Fibroblast of pulmonary artery (primary cell): ENCODE measurements at regions not wholly inside any gene's neighbourhood (a gene's known extent, or its start where the extent isn't known, plus 50 kb on each side); places are given as distances from the start of the nearest gene placed in this dataset.

Experiments used
- DNase-seq: peaks from one replicate; pipeline ENCODE4 v3.0.0-alpha.2; 2010; ENCODE audit warnings: low read depth
- H3K4me3 ChIP-seq: replicated peaks from 2 replicates; pipeline ENCODE4 v1.5.1; 2011; ENCODE audit warnings: low read depth, mild to moderate bottlenecking, control low read depth, low read length, moderate library complexity
- TF ChIP-seq, protein P1 (sequence below): IDR thresholded peaks from 2 replicates; pipeline ENCODE4 v1.5.1; 2011; ENCODE audit warnings: mild to moderate bottlenecking, control low read depth, low read length, inconsistent platforms; ENCODE audit errors: missing control alignments

DNA sequence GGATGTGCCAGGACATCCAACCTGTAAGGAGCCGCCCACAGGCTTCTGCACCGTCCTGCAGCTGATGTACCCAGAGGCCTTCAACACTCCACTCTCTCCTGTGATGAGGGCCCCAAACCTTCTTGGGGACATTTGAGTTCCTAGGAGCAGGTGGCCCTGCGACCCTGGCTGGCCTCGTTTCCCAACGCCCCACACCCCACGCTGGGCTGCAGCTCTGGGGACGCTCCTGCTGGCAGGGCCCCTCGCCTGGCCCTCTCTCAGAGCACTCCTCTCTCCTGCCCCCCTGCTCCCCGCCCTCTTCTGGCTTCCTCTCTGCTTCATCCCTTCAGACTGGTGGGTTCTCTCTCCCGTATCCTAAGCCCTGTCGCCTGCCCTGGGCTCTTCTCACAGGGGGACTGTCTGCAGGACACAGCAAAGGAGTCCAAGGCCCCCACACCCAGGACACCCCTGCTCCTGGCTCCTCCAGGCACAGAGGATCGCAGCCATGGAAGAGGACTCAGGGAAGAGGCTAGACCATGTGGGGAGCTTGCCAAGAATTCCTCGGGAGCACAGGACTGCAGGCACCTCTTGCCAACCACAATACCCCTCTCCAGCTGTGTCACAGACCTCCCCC is 541.4 kb downstream of the TCERG1L start:
- TF ChIP-seq, protein P1, sequence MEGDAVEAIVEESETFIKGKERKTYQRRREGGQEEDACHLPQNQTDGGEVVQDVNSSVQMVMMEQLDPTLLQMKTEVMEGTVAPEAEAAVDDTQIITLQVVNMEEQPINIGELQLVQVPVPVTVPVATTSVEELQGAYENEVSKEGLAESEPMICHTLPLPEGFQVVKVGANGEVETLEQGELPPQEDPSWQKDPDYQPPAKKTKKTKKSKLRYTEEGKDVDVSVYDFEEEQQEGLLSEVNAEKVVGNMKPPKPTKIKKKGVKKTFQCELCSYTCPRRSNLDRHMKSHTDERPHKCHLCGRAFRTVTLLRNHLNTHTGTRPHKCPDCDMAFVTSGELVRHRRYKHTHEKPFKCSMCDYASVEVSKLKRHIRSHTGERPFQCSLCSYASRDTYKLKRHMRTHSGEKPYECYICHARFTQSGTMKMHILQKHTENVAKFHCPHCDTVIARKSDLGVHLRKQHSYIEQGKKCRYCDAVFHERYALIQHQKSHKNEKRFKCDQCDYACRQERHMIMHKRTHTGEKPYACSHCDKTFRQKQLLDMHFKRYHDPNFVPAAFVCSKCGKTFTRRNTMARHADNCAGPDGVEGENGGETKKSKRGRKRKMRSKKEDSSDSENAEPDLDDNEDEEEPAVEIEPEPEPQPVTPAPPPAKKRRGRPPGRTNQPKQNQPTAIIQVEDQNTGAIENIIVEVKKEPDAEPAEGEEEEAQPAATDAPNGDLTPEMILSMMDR, result no peak
- DNase-seq, result no peak
- H3K4me3 ChIP-seq, result no peak overlapping the region

DNA sequence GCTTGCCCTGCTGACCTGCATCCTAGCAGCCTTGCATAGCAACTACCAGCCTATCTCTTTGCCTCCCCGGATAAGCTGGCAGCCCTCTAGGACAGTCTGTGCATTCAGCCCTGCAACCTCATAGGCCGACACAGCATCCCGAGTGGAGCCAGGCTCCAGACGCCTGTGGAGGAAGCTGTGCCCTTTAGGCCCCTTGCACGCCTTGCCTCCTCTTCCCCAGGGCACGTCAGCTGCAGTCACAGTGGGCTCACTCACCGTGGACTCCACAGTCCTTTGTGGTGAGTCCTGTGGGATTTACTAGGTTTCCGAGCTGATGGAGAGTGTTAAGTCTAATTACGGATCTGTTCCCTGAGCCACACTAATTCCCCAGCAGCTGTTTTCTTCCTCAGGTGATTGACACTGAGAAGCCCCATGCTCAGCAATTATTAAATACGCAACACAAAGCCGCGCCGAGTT is 540.0 kb downstream of the TCERG1L start:
- no peak overlapping the region for H3K4me3 ChIP-seq
- TF ChIP-seq, protein P1, result no peak
- no peak for DNase-seq

DNA sequence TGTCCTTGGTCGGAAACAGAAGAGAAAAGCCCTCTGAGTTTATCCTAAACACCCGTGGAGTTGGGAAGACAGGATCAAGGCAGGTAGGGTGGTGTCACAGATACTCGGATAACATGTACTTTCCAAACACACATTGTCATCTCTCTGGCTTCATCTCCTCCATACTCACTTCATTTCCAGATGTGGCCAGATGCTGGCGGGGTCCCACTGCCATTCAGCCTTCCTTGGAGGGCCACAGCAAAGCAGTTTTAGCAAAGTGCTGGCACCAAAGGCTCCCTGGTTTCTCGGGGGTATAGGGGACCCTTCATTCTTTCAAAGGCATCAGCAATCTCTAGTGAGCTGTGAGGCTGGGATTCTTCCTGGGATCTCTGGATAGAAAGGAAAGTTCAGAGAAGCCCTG is 539.5 kb downstream of the TCERG1L start:
- TF ChIP-seq, protein P1, result no peak
- no peak for DNase-seq
- no peak overlapping the region for H3K4me3 ChIP-seq

DNA sequence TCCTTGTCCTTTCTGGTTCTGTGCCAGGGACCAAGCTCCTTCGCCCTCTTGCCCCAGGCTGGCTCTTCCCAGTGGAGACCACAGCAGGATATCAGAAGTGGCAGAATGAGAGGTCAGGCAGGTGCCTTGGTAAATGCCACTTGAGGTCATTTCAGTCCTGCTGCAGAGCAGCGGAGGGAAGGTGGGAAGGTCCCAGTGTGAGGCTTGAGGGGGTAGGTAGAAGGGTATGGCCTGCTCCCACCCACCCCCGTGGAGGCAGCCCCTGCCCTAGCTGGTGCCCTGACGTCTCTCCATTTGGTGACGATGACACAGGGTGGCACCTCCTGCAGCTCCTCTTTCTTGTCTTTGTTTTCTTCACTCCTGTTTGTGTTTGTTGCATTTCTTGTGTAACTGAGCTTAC is 538.8 kb downstream of the TCERG1L start:
- no peak for DNase-seq
- TF ChIP-seq, protein P1, result no peak
- H3K4me3 ChIP-seq, result no peak overlapping the region

DNA sequence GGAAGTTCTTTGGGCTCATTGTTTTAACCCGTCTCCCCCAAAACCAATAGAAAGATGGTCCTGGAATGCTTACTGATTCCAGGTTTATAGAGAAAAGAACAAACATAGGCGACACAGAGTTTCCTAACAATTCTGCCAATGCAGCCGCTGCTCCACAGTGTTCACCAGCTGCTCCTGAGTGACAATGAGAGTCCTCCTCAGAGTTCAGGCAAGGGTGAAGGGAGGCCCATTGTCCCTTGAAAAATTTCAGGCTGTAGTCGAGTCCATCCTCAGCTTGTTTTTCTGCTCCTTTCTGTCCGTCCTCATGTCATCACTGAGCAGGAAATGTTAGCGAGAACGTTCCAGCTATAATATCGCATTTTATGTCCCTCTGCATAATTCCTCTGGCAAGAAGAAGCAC is 537.6 kb downstream of the TCERG1L start:
- no peak for DNase-seq
- TF ChIP-seq, protein P1, result no peak
- no peak overlapping the region for H3K4me3 ChIP-seq

DNA sequence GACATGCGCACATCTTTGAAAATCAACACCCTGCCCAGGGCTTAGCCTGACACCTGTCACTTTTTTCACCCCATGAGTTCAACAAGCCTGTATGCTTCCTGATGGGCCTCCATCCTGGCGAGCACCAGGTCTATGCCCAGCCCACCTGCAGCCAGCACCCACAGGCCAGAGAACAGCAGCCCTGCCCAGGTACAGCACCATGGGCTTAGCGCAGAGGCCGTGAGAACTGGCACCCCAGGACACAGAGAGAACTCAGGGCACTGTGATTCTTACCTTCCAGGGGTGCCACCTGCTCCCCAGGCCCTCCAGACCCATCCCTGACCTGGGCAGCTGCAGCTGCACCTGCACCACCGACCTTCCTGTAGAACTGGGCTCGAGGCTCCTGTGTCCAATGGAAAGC is 536.6 kb downstream of the TCERG1L start:
- TF ChIP-seq, protein P1, result no peak
- no peak overlapping the region for H3K4me3 ChIP-seq

DNA sequence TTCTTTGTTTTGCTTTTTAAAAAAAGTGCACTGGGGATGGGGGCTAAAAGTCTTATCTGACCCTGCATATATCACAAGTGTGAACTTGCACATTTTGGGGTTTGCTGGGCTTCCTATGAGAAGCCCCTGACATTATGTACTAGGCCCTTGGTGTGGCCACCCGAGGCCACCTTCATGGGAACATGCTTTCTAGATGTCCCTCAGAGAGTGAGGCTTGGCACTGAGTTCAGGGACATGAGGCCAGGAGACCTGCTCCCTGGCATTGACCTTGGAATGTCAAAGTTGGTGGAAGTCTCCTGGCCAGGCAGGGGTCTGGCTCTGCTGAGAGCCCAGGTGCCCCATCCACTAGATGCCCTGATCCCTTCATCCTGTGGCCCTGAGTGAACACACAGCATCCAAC is 536.2 kb downstream of the TCERG1L start:
- TF ChIP-seq, protein P1, result no peak
- H3K4me3 ChIP-seq, result no peak overlapping the region
- DNase-seq, result no peak

More for the DNA sequence above, 536.6 kb downstream of the TCERG1L start:
- no peak for DNase-seq
